Bone marrow (tissue), 2 donors: ENCODE measurements at regions not wholly inside any gene's neighbourhood (a gene's known extent, or its start where the extent isn't known, plus 50 kb on each side); places are given as distances from the start of the nearest gene placed in this dataset.

ENCODE experiments used
- DNase-seq, 2 donors: peaks; one replicate each; lab custom pipeline; 2025; lab: John Stamatoyannopoulos, UW

DNA sequence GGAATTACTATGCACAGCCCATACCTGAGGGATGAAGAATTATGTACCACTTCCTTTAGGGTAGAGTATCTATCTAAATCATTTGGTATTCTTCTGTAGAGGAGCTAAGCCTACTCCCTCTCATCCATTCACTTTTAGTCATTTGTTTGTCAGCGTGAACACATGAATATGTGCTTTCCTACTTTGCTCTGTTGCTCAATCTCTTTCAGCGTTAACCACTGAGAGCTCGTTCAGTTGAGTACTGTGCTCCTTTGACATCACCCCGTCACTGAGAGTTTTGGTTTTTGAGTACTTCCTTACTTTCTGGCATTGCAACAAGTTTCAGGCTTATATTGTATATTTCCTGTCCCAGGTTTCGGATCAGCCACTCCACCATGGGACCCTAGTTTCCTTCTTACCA lies 700.6 kb downstream of the NLGN4X start:
- no peak for DNase-seq

DNA sequence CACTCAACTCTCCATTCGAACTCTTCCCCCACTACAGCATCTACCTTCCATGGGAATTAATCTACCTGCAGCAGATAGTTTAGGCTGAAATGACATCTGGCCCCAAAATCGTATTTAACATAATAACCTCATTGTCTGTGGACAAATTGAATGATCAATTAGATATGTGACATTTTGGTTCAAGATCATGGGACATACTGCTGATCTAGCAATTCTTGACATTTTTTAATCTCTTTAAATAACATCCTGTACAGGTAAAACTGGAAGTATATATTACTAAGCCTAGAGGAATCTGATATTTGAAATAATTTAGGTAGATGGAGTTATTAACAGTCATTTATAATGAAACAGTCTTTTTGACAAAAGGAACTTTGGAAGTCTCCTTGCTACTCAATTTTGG lies 702.5 kb downstream of the NLGN4X start:
- DNase-seq, result no peak

GRCh38 chrX:5490786-5491563 lies 737.7 kb downstream of the NLGN4X start:
- DNase-seq, result no peak

DNA sequence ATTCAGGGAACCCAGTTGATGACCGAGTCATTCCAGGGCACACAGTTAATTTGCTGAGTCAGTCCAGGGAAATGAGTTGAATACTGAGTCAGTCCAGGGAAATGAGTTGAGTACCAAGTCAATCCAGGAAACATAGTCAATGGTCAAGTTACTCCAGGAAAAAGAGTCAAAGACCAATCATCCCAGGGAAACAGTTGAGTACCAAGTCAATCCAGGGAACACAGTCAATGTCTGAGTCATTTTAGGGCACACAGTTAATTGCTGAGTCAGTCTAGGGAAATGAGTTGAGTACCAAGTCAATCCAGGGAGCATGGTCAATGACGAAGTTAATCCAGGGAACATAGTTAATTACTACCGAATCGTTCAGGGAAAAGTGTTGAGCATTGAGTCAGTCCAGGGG lies 754.4 kb downstream of the NLGN4X start:
- DNase-seq, result no peak

- DNase-seq, result no peak
Measured at GRCh38 chrX:5458300-5458842, 770.3 kb downstream of the NLGN4X start.

DNA sequence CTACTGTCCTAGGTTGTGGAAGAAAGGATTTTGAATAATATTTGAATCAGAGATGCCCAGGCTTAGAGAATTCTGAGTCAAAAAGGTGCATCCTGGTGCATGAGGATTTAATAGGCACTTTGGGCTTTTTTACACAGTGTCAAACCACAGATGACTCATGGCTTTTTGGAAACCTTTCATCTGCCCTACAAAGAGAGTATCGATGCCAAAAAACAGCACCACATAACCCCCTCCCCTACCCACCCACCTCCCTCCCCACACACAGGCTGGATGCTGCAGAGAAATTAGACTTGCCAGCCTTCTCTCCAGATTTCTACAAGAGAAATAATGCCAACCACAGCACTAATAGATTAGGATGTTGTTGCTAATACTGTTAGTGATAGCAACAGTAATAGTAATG lies 779.3 kb downstream of the NLGN4X start:
- DNase-seq, result no peak

GRCh38 chrX:5431823-5432222 lies 796.8 kb downstream of the NLGN4X start:
- no peak for DNase-seq

- DNase-seq, result no peak
Measured at GRCh38 chrX:5425119-5425518, 803.5 kb downstream of the NLGN4X start.

GRCh38 chrX:5417381-5417780 lies 811.3 kb downstream of the NLGN4X start:
- no peak for DNase-seq

GRCh38 chrX:5415738-5416137 lies 812.9 kb downstream of the NLGN4X start:
- DNase-seq, result no peak

- no peak for DNase-seq
Measured at GRCh38 chrX:5409106-5409505, 819.6 kb downstream of the NLGN4X start.

GRCh38 chrX:5402461-5402860 lies 826.2 kb downstream of the NLGN4X start:
- no peak for DNase-seq

GRCh38 chrX:5399403-5399802 lies 829.3 kb downstream of the NLGN4X start:
- DNase-seq, result no peak

DNA sequence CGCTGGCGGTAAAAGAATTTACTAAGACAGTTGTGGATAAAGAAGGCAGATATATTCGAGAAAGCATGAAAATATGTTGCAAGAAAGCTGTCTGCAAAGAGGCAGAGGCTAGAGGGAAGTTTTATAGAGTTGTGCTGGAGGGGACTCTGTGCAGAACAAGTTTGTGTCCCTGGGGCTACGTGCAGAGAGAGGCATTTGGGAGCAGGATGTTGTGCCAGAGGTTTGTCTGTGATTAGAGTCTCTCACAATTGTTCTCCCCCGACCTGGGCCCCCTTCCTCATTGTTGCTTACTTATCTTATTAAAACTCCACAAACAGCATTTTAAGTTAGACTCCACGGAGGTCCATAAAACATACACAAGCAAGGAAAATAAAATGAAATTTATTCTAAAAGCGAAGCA lies 831.3 kb downstream of the NLGN4X start:
- DNase-seq, result no peak

GRCh38 chrX:5390376-5390775 lies 838.3 kb downstream of the NLGN4X start:
- no peak for DNase-seq

- no peak for DNase-seq
Measured at GRCh38 chrX:5388087-5388486, 840.6 kb downstream of the NLGN4X start.

GRCh38 chrX:5380426-5380825 lies 848.2 kb downstream of the NLGN4X start:
- no peak for DNase-seq

- DNase-seq, result no peak
Measured at GRCh38 chrX:5341902-5342301, 886.8 kb downstream of the NLGN4X start.

- DNase-seq, result no peak
Measured at GRCh38 chrX:5337160-5337559, 891.5 kb downstream of the NLGN4X start.

- no peak for DNase-seq
Measured at GRCh38 chrX:5324546-5324945, 904.1 kb downstream of the NLGN4X start.

- DNase-seq, result no peak
Measured at GRCh38 chrX:5314148-5314547, 914.5 kb downstream of the NLGN4X start.

DNA sequence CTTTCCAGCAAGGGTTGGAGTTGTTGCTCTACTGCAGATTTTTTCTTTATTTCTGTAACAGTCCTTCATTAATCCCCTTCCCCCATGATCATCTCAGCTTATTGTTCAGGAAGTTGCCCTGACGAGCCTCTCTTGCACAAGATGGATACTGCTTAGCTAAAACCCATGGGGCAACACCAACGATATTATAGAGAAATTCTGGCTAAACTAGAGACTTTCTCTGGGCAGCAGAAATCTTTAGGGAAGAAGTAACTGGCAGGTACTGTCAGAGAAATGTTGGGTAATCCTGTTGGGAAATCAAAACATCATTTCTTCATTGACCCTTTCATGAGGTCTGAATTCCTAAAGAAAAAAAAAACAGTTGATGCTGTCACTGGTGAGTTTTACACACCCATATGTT lies 921.3 kb downstream of the NLGN4X start:
- DNase-seq, result no peak

GRCh38 chrX:5306654-5307121 lies 922.0 kb downstream of the NLGN4X start:
- no peak for DNase-seq

GRCh38 chrX:5305452-5305851 lies 923.2 kb downstream of the NLGN4X start:
- DNase-seq, result no peak
